PC-9 (cell line): ENCODE measurements at regions not wholly inside any gene's neighbourhood (a gene's known extent, or its start where the extent isn't known, plus 50 kb on each side); places are given as distances from the start of the nearest gene placed in this dataset.

Experiments
- CTCF ChIP-seq: fragments of 200-600 bp; sonication (generic); conservative IDR thresholded peaks from 2 replicates; pipeline ENCODE4 v1.6.1; 2017; ENCODE audit warnings: mixed run types, antibody characterized with exemption, mild to moderate bottlenecking, moderate library complexity
- EZH2 ChIP-seq: fragments of 200-600 bp; sonication (generic); IDR thresholded peaks from 2 replicates; pipeline ENCODE4 v1.8.0; 2017; ENCODE audit warnings: antibody characterized with exemption, low read depth

GRCh38 chr2:222771832-222772231 is 89.0 kb upstream of the ACSL3 start:
- no peak for TF ChIP-seq CTCF
- no peak for TF ChIP-seq EZH2
